HG03378 (cell line): ENCODE measurements at regions not wholly inside any gene's neighbourhood (a gene's known extent, or its start where the extent isn't known, plus 50 kb on each side); places are given as distances from the start of the nearest gene placed in this dataset.
A peak's percentile ranks its signal among the peaks of the same experiment; 100 is the strongest.
"Not testable (repeated sequence)": the region's sequence is repeated elsewhere in the genome, so short reads cannot be mapped to it uniquely, and the experiment has no call there.

Source experiments
- ATAC-seq: cut with Tn5 transposase; IDR thresholded peaks from one replicate; pipeline ENCODE4 v1.9.1; 2021; ENCODE audit warnings: mild to moderate bottlenecking, moderate library complexity; ENCODE audit not compliant: unreplicated experiment

- ATAC-seq = not testable (repeated sequence)
These were observed 229.7 kb upstream of the FRG2C start for GRCh38 chr3:75434276-75434912.

DNA sequence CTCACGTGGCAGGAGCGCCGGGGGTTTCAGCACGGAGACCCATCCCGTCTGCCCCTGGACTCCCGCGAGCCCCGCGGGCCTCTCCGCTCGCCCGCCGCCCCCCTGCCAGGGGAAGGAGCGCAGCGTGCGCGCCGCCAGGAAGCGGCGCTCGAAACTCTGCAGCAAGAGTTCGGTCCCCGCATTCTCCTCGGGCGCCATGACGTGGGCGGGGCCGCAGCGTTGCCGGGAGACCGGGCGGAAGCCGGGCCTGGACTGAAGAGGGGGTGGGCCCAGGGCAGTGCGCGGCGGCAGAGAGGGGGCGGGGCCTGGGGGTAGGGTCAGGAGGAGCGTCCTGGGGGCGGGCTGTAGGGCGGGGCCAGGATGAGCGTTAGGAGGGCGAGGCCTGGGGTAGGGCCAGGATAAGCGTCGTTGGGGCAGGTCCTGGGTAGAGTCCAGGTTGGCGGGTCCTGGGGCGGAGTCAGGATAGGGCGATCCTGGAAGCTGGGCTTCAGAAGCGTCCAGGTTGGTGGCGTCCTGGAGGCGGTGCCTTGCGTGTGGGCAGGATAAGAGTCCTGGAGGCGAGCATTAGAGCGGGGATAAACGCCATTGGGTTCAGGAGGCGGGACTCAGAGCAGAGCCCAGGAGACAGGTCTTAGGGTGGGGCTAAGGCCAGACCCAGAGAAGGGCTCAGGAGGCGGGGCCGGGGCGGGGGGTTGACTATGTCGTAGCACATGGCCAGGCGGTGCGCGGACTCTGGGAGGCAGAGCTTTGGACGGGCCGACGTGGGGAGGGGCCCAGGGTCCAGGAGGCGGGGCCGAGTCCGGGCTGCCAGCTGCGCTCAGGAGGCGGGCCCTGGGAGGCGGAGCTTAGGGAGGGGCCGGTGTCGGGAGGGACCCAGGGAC, 229.0 kb upstream of the FRG2C start:
- ATAC-seq = peak; percentile 85

- ATAC-seq = not testable (repeated sequence)
These were observed 228.2 kb upstream of the FRG2C start for GRCh38 chr3:75435794-75436400.

- ATAC-seq = not testable (repeated sequence)
These were observed 223.1 kb upstream of the FRG2C start for GRCh38 chr3:75440986-75441385.

GRCh38 chr3:75444634-75445033, 219.5 kb upstream of the FRG2C start:
- not testable (repeated sequence) for ATAC-seq

DNA sequence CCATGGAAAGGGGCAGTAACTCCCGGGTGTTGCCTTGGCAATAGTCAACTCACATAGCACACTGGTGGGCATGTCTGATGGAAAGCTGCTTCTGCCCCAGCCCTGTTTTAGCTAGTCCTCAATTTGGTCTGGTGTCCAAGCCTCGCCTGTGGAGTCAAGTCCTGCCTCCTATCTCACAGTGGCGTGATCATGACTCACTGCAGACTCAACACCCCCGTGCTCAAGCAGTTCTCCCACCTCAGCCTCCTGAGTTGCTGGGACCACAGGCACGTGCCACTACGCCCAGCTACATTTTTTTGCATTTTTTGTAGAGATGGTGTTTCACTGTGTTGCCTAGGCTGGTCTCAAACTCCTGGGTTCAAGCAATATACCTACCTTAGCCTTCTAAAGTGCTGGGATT, 218.9 kb upstream of the FRG2C start:
- not testable (repeated sequence) for ATAC-seq

GRCh38 chr3:75446948-75447347, 217.2 kb upstream of the FRG2C start:
- not testable (repeated sequence) for ATAC-seq

- ATAC-seq = not testable (repeated sequence)
These were observed 210.8 kb upstream of the FRG2C start for GRCh38 chr3:75453328-75453727.

DNA sequence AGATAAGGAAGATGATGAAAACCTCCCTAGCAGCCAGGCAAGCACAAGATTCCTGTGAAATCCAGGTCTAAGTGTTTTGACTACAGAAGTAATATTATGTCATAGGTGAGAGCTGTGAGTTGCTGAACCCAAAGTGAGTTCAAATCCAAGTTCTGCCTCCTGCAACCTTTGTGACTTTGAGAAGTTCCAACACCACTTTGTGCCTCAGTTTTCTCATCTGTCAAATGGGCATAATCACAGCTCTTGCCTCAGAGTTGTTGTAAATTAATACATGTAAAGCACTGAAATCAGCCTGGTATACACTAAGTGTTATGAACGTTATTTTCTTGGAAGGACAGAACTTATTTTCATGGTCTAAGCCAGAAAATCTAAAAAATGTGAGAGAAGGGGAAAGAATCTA, 210.3 kb upstream of the FRG2C start:
- not testable (repeated sequence) for ATAC-seq

- not testable (repeated sequence) for ATAC-seq
These were observed 189.6 kb upstream of the FRG2C start for GRCh38 chr3:75474530-75474929.

- ATAC-seq = not testable (repeated sequence)
These were observed 167.5 kb upstream of the FRG2C start for GRCh38 chr3:75496600-75496999.

DNA sequence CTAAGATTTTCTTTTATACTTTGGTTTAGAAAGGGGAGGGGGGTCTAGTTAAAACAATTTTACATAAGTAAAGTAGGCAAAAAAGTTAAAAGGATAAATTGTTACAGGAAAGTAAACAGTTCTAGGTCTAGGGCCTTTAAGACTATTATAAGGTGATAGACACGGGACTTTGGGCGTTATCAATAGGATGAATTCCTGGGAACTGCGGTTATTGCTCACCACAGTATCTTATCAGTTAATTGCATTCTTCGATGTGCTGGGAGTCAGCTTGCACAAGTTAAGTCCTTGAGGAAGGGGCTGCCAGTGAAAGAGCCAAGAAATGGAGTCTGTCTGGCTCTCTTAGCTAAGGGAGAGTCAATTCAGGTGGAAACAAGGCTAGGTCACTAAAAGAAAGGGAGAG, 163.8 kb upstream of the FRG2C start:
- not testable (repeated sequence) for ATAC-seq

DNA sequence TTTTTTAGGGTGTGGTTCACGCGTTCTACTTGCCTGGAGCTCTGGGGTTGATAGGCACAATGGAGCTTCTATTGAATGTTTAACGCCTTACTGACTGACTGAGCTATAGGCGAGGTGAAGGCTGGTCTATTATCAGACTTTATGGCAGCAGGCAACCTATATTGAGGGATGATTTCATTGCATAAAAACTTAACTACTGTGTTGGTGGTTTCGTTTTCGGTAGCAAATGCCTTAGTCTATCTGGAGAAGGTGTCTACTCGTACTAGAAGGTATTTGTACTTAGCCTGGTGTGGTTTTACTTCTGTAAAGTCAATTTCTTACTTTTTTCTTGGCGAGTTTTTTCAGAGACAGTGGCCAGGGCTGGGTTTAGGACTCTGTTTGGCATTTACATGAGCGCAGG, 162.0 kb upstream of the FRG2C start:
- not testable (repeated sequence) for ATAC-seq

DNA sequence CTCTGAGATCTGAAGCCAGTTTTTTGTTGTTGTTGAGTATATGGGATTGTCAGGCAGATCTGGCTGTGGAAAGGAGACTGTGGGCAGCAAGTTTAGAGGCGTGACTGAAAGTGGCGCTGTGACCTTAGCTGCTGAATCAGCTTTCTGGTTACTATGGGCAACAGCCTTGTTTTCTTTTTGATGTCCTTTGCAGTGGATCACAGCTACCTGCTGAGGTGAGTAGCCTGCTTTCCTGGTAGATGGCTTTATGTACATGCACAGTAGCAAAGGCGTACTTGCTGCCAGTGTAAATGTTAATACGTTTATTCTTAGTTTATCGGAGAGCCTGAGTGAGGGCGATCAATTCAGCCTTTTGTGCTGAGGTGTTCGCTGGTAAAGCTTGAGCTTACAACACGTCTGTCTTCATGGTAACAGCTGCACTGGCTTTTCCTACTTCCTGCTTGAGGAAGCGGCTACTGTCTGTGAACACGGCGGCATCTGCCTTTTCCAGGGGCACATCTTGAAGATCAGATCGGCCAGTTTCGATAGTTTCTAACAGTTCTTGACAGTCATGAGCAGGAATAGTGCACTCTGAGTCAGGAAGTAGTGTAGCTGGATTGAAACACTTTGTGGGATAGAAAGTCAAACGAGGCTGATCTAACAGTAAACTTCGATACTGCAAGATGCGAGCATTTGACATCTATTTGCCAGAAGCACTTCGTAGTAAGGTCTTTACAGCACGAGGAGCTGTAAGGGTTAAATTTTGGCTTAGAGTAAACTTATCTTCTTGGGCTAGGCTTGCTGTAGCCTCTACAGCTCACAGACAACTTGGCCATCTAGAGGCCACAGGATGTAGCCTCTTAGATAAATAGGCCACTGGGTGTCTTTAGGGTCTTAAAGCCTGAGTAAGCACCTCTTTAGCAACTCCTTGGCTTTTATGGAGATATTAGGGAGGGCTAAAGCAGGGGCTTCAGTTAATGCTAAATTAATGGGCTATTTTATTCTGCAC, 161.1 kb upstream of the FRG2C start:
- ATAC-seq = not testable (repeated sequence)

DNA sequence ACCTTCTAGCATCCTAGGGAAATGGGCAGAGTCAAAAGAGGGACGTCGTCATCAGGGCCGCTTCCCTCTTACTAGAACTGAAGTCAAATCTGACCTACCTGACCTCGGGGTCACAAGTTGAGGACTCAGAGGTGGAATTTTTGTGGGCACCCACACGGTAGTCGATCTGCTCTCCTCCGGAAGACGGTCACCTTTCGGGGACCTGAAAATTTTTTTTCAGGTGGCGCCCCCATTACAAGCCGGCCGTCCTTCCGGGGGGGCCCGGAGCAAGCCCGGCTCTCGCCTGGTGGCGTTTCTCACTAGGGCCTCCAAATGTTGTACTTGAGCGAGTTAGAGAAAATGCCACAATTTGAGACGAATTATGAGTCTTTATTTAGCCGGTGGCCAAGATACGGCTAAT, 157.5 kb upstream of the FRG2C start:
- ATAC-seq = no peak

GRCh38 chr3:75507956-75508355, 156.2 kb upstream of the FRG2C start:
- not testable (repeated sequence) for ATAC-seq

DNA sequence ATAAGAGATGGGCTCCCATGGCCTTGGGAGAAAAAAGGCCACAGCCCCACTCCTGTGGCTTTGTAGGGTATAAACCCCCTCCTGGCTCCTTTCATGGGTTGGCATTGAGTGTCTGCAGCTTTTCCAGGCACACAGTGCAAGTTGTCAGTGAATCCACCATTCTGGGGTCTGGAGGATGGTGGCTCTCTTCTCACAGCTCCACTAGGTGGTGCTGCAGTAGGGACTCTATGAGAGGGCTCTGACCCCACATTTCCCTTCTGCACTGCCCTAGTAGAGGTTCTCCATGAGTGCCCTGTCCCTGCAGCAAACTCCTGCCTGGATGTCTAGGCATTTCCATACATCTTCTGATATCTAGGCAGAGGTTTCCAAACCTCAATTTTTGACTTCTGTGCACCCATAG, 136.5 kb upstream of the FRG2C start:
- ATAC-seq = not testable (repeated sequence)

DNA sequence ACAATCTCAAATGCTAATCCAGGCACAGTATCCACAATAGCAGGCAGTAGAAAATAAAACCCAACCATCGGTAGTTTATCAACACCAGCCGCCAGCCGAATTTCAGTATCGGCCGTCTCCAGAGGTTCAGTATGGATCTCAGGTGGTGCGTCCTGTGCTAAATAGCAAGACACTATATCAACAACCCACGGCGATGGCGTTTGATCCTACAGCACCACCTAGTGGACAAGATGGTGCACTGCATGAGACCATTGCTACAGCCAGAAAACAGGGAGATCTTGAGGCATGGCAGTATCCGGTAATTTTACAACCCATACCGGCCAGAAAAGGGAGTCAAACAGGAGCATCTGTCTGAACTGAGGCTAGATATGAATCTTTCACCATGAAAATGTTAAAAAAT, 112.0 kb upstream of the FRG2C start:
- not testable (repeated sequence) for ATAC-seq

DNA sequence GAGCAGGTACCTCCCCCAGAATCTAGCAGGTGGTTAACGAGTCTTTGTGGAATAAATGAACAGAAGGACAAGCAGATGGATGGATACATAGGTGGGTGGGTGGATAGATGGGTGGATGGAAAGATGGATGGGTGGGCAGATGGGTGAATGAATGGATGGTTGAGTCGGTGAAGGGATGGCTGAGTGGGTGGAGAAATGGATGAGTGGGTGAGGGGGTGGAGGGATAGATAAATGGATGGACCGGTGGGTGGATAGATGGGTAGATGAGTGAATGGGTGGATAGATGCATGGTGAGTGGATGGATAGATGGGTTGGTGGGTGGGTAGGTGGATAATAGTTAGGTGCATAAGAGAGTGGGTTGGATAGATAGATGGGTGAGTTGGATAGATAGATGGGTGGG, 99.7 kb upstream of the FRG2C start:
- ATAC-seq = not testable (repeated sequence)

GRCh38 chr3:75572303-75572702, 91.8 kb upstream of the FRG2C start:
- not testable (repeated sequence) for ATAC-seq
